ENCODE measurements at regions not wholly inside any gene's neighbourhood (a gene's known extent, or its start where the extent isn't known, plus 50 kb on each side); places are given as distances from the start of the nearest gene placed in this dataset.

DNA sequence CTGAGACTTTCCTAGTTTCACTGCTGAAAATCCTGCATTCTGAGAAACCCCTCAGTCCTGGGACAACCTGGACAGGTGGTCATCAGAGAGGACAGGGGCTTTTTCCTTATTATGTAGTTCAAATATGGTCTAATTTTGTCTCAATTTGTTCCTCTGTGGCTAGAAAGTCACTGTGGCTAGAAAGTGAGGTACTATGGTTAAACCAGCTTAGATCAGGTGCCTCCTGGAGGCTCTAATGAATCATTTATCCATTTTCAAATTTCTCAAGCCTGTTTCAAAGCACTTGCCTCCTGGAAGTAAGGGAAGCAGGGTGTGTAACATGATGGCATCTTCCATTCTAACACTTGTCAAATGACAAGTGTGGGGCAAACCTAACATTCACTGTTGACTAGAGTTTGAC, 326.8 kb downstream of the PIK3C3 start:
- no peak overlapping the region for H3K9ac ChIP-seq (ENCODE audit: insufficient read depth in 1 of 2, low read depth in 2 of 2, low read length in 2 of 2)
- no peaks in the 10 kb centered on the region for H3K9me1 ChIP-seq (ENCODE audit: control insufficient read depth, insufficient read depth, low read length)
- H3K4me2 ChIP-seq (ENCODE audit: insufficient read depth, low read length), result no peak overlapping the region
- TF ChIP-seq FOS (IDR thresholded peaks at IDR 0.05; ENCODE audit: extremely low read depth, insufficient read length) (no peak), KDM2B (CRISPR knock-in tag; IDR thresholded peaks at IDR 0.05) (no peak), NR2C2 (CRISPR knock-in tag; IDR thresholded peaks at IDR 0.05) (no peak), NR2C2 (tag; IDR thresholded peaks at IDR 0.05) (no peak), ZNF311 (CRISPR knock-in tag; IDR thresholded peaks at IDR 0.05) (no peak), FIP1L1 (IDR thresholded peaks at IDR 0.05; ENCODE audit: low read depth, low read length, poor library complexity, severe bottlenecking) (no peak)
- TF ChIP-seq, protein P1, sequence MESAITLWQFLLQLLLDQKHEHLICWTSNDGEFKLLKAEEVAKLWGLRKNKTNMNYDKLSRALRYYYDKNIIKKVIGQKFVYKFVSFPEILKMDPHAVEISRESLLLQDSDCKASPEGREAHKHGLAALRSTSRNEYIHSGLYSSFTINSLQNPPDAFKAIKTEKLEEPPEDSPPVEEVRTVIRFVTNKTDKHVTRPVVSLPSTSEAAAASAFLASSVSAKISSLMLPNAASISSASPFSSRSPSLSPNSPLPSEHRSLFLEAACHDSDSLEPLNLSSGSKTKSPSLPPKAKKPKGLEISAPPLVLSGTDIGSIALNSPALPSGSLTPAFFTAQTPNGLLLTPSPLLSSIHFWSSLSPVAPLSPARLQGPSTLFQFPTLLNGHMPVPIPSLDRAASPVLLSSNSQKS (CRISPR knock-in tag; IDR thresholded peaks at IDR 0.05), result no peak
- BruUV-seq (replicated peaks), result no TSS peak
- CTCF ChIA-PET (ENCODE audit: low intra/inter-chr PET ratio), result no interaction called here
- no peaks in the 10 kb centered on the region for H3K9me3 ChIP-seq (replicated peaks; ENCODE audit: control insufficient read depth, insufficient read depth, low read depth, low read length)
- POLR2A ChIA-PET, result no interaction called here
- no peaks in the 10 kb centered on the region for H3K79me2 ChIP-seq (ENCODE audit: control insufficient read depth, insufficient read depth, low read length)
- FAIRE-seq (no peak), DNase-seq (ENCODE audit: extremely low read depth in 1 of 4, low spot score in 3 of 4) (no peak), ATAC-seq (no peak)
- no peak overlapping the region for H3K27ac ChIP-seq (ENCODE audit: extremely low read depth, low read depth, low read length)
- H3K4me1 ChIP-seq (replicated peaks in 1 of 2; ENCODE audit: control insufficient read depth in 2 of 2, insufficient read depth in 2 of 2, low read length in 2 of 2), result no peaks in the 10 kb centered on the region
- H3K4me3 ChIP-seq, result no peak overlapping the region
- H3K27me3 ChIP-seq (ENCODE audit: control insufficient read depth in 2 of 2, insufficient read depth in 2 of 2, low read length in 2 of 2), result no peaks in the 10 kb centered on the region
- H2AFZ ChIP-seq (ENCODE audit: low read depth, low read length), result no peak overlapping the region
- no peaks in the 10 kb centered on the region for H4K20me1 ChIP-seq (replicated peaks; ENCODE audit: control insufficient read depth, insufficient read depth, low read length)
- no peaks in the 10 kb centered on the region for H3K36me3 ChIP-seq (ENCODE audit: control insufficient read depth, insufficient read depth, low read length)
- intact Hi-C loops (cut with micrococcal nuclease) (no loop called here), in situ Hi-C loops (cut with MboI) (no loop called here)

DNA sequence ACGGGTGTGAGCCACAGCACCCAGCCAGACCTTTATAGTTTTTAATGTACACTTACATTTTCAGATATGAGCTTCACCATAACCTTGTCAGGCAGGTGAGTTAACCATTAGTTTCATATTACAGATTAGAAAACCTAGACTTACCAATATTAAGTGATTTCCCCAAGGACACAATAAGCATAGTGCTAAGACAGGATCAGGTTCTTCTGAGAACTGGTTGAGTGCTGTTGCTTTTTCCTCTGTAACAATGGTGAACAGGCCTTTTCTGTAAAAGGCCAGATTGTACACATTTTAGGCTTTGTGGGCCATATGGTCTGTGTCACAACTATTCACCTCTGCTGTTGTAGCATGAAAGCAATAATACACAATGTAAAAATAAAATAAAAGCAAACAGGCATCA, 332.0 kb downstream of the PIK3C3 start:
- FAIRE-seq (no peak), DNase-seq (ENCODE audit: extremely low read depth in 1 of 4, low spot score in 3 of 4) (no peak), ATAC-seq (no peak)
- Histone ChIP-seq H3K27me3 (ENCODE audit: control insufficient read depth in 2 of 2, insufficient read depth in 2 of 2, low read length in 2 of 2) (no peaks in the 10 kb centered on the region), H3K4me1 (replicated peaks in 1 of 2; ENCODE audit: control insufficient read depth in 2 of 2, insufficient read depth in 2 of 2, low read length in 2 of 2) (no peaks in the 10 kb centered on the region), H3K79me2 (ENCODE audit: control insufficient read depth, insufficient read depth, low read length) (no peaks in the 10 kb centered on the region), H3K9me1 (ENCODE audit: control insufficient read depth, insufficient read depth, low read length) (no peaks in the 10 kb centered on the region), H3K4me2 (ENCODE audit: insufficient read depth, low read length) (no peak overlapping the region), H4K20me1 (replicated peaks; ENCODE audit: control insufficient read depth, insufficient read depth, low read length) (no peaks in the 10 kb centered on the region), H3K27ac (ENCODE audit: extremely low read depth, low read depth, low read length) (no peak overlapping the region), H3K36me3 (ENCODE audit: control insufficient read depth, insufficient read depth, low read length) (no peaks in the 10 kb centered on the region), H2AFZ (ENCODE audit: low read depth, low read length) (no peak overlapping the region), H3K4me3 (no peak overlapping the region), H3K9ac (ENCODE audit: insufficient read depth in 1 of 2, low read depth in 2 of 2, low read length in 2 of 2) (no peak overlapping the region), H3K9me3 (replicated peaks; ENCODE audit: control insufficient read depth, insufficient read depth, low read depth, low read length) (no peaks in the 10 kb centered on the region)
- TF ChIP-seq IRF2 (CRISPR knock-in tag; IDR thresholded peaks at IDR 0.05) (no peak), IFI16 (CRISPR knock-in tag; IDR thresholded peaks at IDR 0.05) (no peak), MCM7 (IDR thresholded peaks at IDR 0.05) (no peak), ZEB2 (IDR thresholded peaks at IDR 0.05) (no peak), ERF (CRISPR knock-in tag; IDR thresholded peaks at IDR 0.05) (no peak), NCOA2 (IDR thresholded peaks at IDR 0.05; ENCODE audit: partially characterized antibody in 2 of 2) (no peak), CREBBP (IDR thresholded peaks at IDR 0.05; ENCODE audit: low read depth, low read length) (no peak)
- TF ChIP-seq, protein P2, sequence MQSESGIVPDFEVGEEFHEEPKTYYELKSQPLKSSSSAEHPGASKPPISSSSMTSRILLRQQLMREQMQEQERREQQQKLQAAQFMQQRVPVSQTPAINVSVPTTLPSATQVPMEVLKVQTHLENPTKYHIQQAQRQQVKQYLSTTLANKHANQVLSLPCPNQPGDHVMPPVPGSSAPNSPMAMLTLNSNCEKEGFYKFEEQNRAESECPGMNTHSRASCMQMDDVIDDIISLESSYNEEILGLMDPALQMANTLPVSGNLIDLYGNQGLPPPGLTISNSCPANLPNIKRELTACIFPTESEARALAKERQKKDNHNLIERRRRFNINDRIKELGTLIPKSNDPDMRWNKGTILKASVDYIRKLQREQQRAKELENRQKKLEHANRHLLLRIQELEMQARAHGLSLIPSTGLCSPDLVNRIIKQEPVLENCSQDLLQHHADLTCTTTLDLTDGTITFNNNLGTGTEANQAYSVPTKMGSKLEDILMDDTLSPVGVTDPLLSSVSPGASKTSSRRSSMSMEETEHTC (IDR thresholded peaks at IDR 0.05), result no peak
- CTCF ChIA-PET (ENCODE audit: low intra/inter-chr PET ratio), result no interaction called here
- POLR2A ChIA-PET, result no interaction called here
- 0% methylated on average over 1 of the region's 1 CpG for WGBS (ENCODE audit: insufficient coverage, low coverage, missing lambda C conversion rate)
- intact Hi-C loops (cut with micrococcal nuclease) (no loop called here), in situ Hi-C loops (cut with MboI) (no loop called here)
- BruUV-seq (replicated peaks), result no TSS peak
